ENCODE measurements at regions not wholly inside any gene's neighbourhood (a gene's known extent, or its start where the extent isn't known, plus 50 kb on each side); places are given as distances from the start of the nearest gene placed in this dataset.

DNA sequence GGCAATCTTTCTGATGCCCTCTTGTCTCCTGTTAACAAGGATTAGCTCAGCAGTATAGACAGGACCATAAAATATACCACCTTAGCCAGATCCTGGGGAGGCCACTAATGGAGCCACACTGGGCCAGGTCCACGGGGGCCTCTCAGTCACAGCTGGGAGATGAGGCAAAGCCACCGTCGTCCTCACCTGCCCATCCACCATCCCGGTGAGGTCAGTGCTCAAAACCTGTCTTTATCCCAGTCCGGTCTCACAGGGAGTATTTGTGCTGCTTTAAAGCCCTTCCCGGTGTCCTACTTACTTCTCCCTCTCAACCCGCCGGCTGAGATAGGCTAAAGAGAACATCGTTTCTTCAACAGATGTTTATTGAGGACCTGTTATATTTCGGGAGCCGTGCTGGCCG lies 104.3 kb downstream of the EDN3 start:
- Histone ChIP-seq H3K79me2 (ENCODE audit: insufficient read depth, low read depth, low read length) (no peaks in the 10 kb centered on the region), H2AFZ (ENCODE audit: low read length) (no peak overlapping the region), H4K20me1 (ENCODE audit: insufficient read depth, low read length) (no peaks in the 10 kb centered on the region), H3K4me2 (ENCODE audit: low read length) (no peak overlapping the region), H3K9me3 (ENCODE audit: low read length) (no peaks in the 10 kb centered on the region), H3K27ac (ENCODE audit: low read depth, low read length, poor library complexity, severe bottlenecking) (no peak overlapping the region), H3K9me2 (ENCODE audit: insufficient read depth, low read length) (no peaks in the 10 kb centered on the region), H3K4me3 (ENCODE audit: low read depth, low read length, poor library complexity, severe bottlenecking) (no peak overlapping the region), H3K4me1 (ENCODE audit: insufficient read depth, low read length, poor library complexity, severe bottlenecking) (no peaks in the 10 kb centered on the region), H3K36me3 (ENCODE audit: insufficient read depth, low read length) (no peaks in the 10 kb centered on the region)
- intact Hi-C loops (cut with micrococcal nuclease; ENCODE audit: unreplicated experiment), result loop anchor here (5.0 to 10.0 kb wide), 2 partner anchors 180 to 537 kb away; no protein-coding TSS in a partner anchor
- no peak for TF ChIP-seq EZH2phosphoT487 (IDR thresholded peaks at IDR 0.05; ENCODE audit: borderline replicate concordance, low read depth, low read length)
- TF ChIP-seq, protein P1, sequence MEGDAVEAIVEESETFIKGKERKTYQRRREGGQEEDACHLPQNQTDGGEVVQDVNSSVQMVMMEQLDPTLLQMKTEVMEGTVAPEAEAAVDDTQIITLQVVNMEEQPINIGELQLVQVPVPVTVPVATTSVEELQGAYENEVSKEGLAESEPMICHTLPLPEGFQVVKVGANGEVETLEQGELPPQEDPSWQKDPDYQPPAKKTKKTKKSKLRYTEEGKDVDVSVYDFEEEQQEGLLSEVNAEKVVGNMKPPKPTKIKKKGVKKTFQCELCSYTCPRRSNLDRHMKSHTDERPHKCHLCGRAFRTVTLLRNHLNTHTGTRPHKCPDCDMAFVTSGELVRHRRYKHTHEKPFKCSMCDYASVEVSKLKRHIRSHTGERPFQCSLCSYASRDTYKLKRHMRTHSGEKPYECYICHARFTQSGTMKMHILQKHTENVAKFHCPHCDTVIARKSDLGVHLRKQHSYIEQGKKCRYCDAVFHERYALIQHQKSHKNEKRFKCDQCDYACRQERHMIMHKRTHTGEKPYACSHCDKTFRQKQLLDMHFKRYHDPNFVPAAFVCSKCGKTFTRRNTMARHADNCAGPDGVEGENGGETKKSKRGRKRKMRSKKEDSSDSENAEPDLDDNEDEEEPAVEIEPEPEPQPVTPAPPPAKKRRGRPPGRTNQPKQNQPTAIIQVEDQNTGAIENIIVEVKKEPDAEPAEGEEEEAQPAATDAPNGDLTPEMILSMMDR (conservative IDR thresholded peaks at IDR 0.05; ENCODE audit: low read length), result no peak
- POLR2A ChIA-PET, result no interaction called here
- DNase-seq (ENCODE audit: low spot score), result no peak
- no TSS peak for BruUV-seq (replicated peaks)
- CTCF ChIA-PET (ENCODE audit: unreplicated experiment), result no interaction called here

- ChIA-PET POLR2A (interaction anchor here (0.5 to 0.7 kb wide), 2 partner anchors 193 to 567 kb away, joined by 3 to 6 read pairs; no protein-coding TSS in a partner anchor), CTCF (ENCODE audit: unreplicated experiment) (no interaction called here)
- DNase-seq (ENCODE audit: low spot score), result no peak
- no TSS peak for BruUV-seq (replicated peaks)
- intact Hi-C loops (cut with micrococcal nuclease; ENCODE audit: unreplicated experiment), result loop anchor here (10.0 kb wide), 1 partner anchor 181 kb away; no protein-coding TSS in a partner anchor
- no peak overlapping the region for H3K4me3 ChIP-seq (ENCODE audit: low read depth, low read length, poor library complexity, severe bottlenecking)
- no peak overlapping the region for H2AFZ ChIP-seq (ENCODE audit: low read length)
- H4K20me1 ChIP-seq (ENCODE audit: insufficient read depth, low read length), result no peaks in the 10 kb centered on the region
- H3K4me1 ChIP-seq (ENCODE audit: insufficient read depth, low read length, poor library complexity, severe bottlenecking), result no peaks in the 10 kb centered on the region
- H3K79me2 ChIP-seq (ENCODE audit: insufficient read depth, low read depth, low read length), result no peaks in the 10 kb centered on the region
- no peaks in the 10 kb centered on the region for H3K36me3 ChIP-seq (ENCODE audit: insufficient read depth, low read length)
- no peak for TF ChIP-seq EZH2phosphoT487 (IDR thresholded peaks at IDR 0.05; ENCODE audit: borderline replicate concordance, low read depth, low read length)
- TF ChIP-seq, protein P1 (conservative IDR thresholded peaks at IDR 0.05; ENCODE audit: low read length), result no peak
- no peak overlapping the region for H3K27ac ChIP-seq (ENCODE audit: low read depth, low read length, poor library complexity, severe bottlenecking)
- H3K9me3 ChIP-seq (ENCODE audit: low read length), result no peaks in the 10 kb centered on the region
- H3K4me2 ChIP-seq (ENCODE audit: low read length), result no peak overlapping the region
- no peaks in the 10 kb centered on the region for H3K9me2 ChIP-seq (ENCODE audit: insufficient read depth, low read length)
Observed at GRCh38 chr20:59405226-59406200, 105.1 kb downstream of the EDN3 start.

DNA sequence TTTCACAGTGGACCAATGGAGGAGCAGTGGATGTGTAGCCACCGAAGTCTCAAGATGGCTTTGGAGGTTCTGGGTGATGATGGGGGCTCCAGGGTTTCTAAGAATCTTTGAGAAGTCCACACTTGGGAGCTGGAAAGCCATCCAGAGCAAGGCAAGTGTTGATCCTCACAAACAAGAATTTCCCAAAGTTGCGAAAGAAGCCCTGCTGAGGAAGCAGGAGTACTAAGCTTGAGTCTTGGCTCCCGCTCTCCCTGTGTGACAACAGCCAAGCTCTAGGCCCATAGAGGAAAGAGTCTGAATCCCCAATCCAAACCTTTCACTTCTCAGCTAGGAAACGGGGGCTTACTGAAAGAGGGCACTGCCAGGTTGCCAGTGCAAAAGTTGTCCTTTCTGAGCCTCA lies 106.0 kb downstream of the EDN3 start:
- ChIA-PET CTCF (ENCODE audit: unreplicated experiment) (no interaction called here), POLR2A (interaction anchor here (0.7 kb wide), 1 partner anchor 194 kb away, joined by 3 read pairs; no protein-coding TSS in a partner anchor)
- Histone ChIP-seq H2AFZ (ENCODE audit: low read length) (no peak overlapping the region), H3K9me2 (ENCODE audit: insufficient read depth, low read length) (no peaks in the 10 kb centered on the region), H3K27ac (ENCODE audit: low read depth, low read length, poor library complexity, severe bottlenecking) (no peak overlapping the region), H3K36me3 (ENCODE audit: insufficient read depth, low read length) (no peaks in the 10 kb centered on the region), H3K4me1 (ENCODE audit: insufficient read depth, low read length, poor library complexity, severe bottlenecking) (no peaks in the 10 kb centered on the region), H3K4me3 (ENCODE audit: low read depth, low read length, poor library complexity, severe bottlenecking) (no peak overlapping the region), H3K4me2 (ENCODE audit: low read length) (no peak overlapping the region), H3K9me3 (ENCODE audit: low read length) (no peaks in the 10 kb centered on the region), H4K20me1 (ENCODE audit: insufficient read depth, low read length) (no peaks in the 10 kb centered on the region), H3K79me2 (ENCODE audit: insufficient read depth, low read depth, low read length) (no peaks in the 10 kb centered on the region)
- intact Hi-C loops (cut with micrococcal nuclease; ENCODE audit: unreplicated experiment), result loop anchor here (10.0 kb wide), 1 partner anchor 182 kb away; no protein-coding TSS in a partner anchor
- TF ChIP-seq EZH2phosphoT487 (IDR thresholded peaks at IDR 0.05; ENCODE audit: borderline replicate concordance, low read depth, low read length), result no peak
- TF ChIP-seq, protein P1 (conservative IDR thresholded peaks at IDR 0.05; ENCODE audit: low read length), result no peak
- DNase-seq (ENCODE audit: low spot score), result no peak
- no TSS peak for BruUV-seq (replicated peaks)

Data from OCI-LY7 (cell line).